ENCODE measurements at regions not wholly inside any gene's neighbourhood (a gene's known extent, or its start where the extent isn't known, plus 50 kb on each side); places are given as distances from the start of the nearest gene placed in this dataset.

GRCh38 chr6:153790048-153790447 is 249.0 kb upstream of the OPRM1 start:
- Histone ChIP-seq H3K23ac (ENCODE audit: insufficient read length, low read depth, low read length) (no peak overlapping the region), H2BK120ac (ENCODE audit: low read depth, low read length, poor library complexity, severe bottlenecking) (no peak overlapping the region), H3T11ph (ENCODE audit: low read length) (no peak overlapping the region), H2BK15ac (ENCODE audit: low read depth, low read length) (no peak overlapping the region), H3K9ac (ENCODE audit: extremely low read depth, insufficient read length, low read length) (no peak overlapping the region), H3K4me2 (ENCODE audit: insufficient read depth, insufficient read length, low read length) (no peak overlapping the region), H3K27ac (ENCODE audit: insufficient read length, low read depth, low read length) (no peak overlapping the region), H3K9me3 (ENCODE audit: control insufficient read depth, low read depth, low read length) (no peaks in the 10 kb centered on the region), H4K5ac (ENCODE audit: insufficient read length, low read depth, low read length) (no peak overlapping the region), H3K23me2 (ENCODE audit: insufficient read length, low read depth, low read length, poor library complexity, severe bottlenecking) (no peaks in the 10 kb centered on the region), H2AK5ac (ENCODE audit: insufficient read length, low read length) (no peak overlapping the region), H3K79me2 (ENCODE audit: insufficient read depth, low read length) (no peaks in the 10 kb centered on the region), H2BK20ac (ENCODE audit: low read depth, low read length, poor library complexity, severe bottlenecking) (no peak overlapping the region), H3K18ac (ENCODE audit: insufficient read length, low read depth, low read length) (no peak overlapping the region), H3K79me1 (ENCODE audit: insufficient read depth, low read depth, low read length, poor library complexity, severe bottlenecking) (no peaks in the 10 kb centered on the region), H2BK5ac (ENCODE audit: insufficient read length, low read length) (no peak overlapping the region), H2BK12ac (ENCODE audit: insufficient read length, low read depth, low read length) (no peak overlapping the region), H3K4ac (ENCODE audit: low read depth, low read length) (no peak overlapping the region), H3K14ac (ENCODE audit: insufficient read depth, low read length) (no peak overlapping the region), H4K91ac (ENCODE audit: insufficient read length, low read depth, low read length) (no peak overlapping the region), H2AFZ (ENCODE audit: low read length) (no peak overlapping the region), H3K27me3 (ENCODE audit: insufficient read depth, low read length) (no peaks in the 10 kb centered on the region), H4K20me1 (ENCODE audit: control insufficient read depth, insufficient read depth, insufficient read length) (no peaks in the 10 kb centered on the region), H4K8ac (replicated peaks; ENCODE audit: insufficient read length, low read depth, low read length) (no peak overlapping the region), H3K56ac (ENCODE audit: insufficient read length, low read depth, low read length) (no peak overlapping the region), H3K4me1 (ENCODE audit: insufficient read depth, low read length) (no peaks in the 10 kb centered on the region)
- Mint-ChIP-seq H3K4me3 (no peak overlapping the region), H3K9me3 (0 out of 5 replicates have a peak, but pooled peaks cover 0 to 3% of the 10 kb centered on the region in 2 experiments), H3K27me3 (ENCODE audit: low read depth) (no peaks in the 10 kb centered on the region), H3K4me1 (no peaks in the 10 kb centered on the region), H3K27ac (no peak overlapping the region), H3K36me3 (ENCODE audit: insufficient read depth in 1 of 3, low read depth in 3 of 3) (peaks cover 0 to 1% (median 0%) of the 10 kb centered on the region in 3 experiments; a peak in 1 of 7 replicates)
- TF ChIP-seq CTCF (conservative IDR thresholded peaks at IDR 0.05) = peak; percentile 36; the same call in 2 of the 3 replicates
- DNase-seq = peak; percentile 34
- no CpG with 5 or more reads among the region's 7 CpGs for WGBS (ENCODE audit: extremely low coverage, insufficient read length, low lambda C conversion rate)
